Activated B cell treated with CpG ODN at 0.5 μM for 24 hours (primary cell): ENCODE measurements at regions not wholly inside any gene's neighbourhood (a gene's known extent, or its start where the extent isn't known, plus 50 kb on each side); places are given as distances from the start of the nearest gene placed in this dataset.

Experiments used
- ATAC-seq: fragments of 200-7000 bp; cut with Tn5 transposase; one replicate; pipeline ENCODE4 v1.10.0; 2021; ENCODE audit warnings: low read depth, mild to moderate bottlenecking, moderate library complexity
- CTCF ChIA-PET: fragments of 350-600 bp; sonication (Branson Sonifier 250); formaldehyde crosslinking; loops from one replicate; lab custom pipeline; 2021; ENCODE audit warnings: antibody characterized with exemption; lab: Charles Lee
- POLR2A ChIA-PET: fragments of 350-600 bp; sonication (Branson Sonifier 250); formaldehyde crosslinking; loops from one replicate; lab custom pipeline; 2021; ENCODE audit warnings: antibody characterized with exemption; lab: Charles Lee
- DNase-seq: peaks from one replicate; pipeline ENCODE4 v3.0.0; 2022
- H3K27ac Mint-ChIP-seq: one replicate; pipeline ENCODE4 v1.8.0; 2020; ENCODE audit warnings: mixed read lengths
- H3K27me3 Mint-ChIP-seq: one replicate; pipeline ENCODE4 v1.8.0; 2021; ENCODE audit warnings: mixed read lengths
- H3K36me3 Mint-ChIP-seq: one replicate; pipeline ENCODE4 v1.8.0; 2021; ENCODE audit warnings: low read depth, mixed read lengths
- H3K4me1 Mint-ChIP-seq: one replicate; pipeline ENCODE4 v1.8.0; 2021; ENCODE audit warnings: mixed read lengths
- H3K4me3 Mint-ChIP-seq: one replicate; pipeline ENCODE4 v1.8.0; 2020; ENCODE audit warnings: mild to moderate bottlenecking, mixed read lengths
- H3K9me3 Mint-ChIP-seq: one replicate; pipeline ENCODE4 v1.8.0; 2020; ENCODE audit warnings: mixed read lengths
- CTCF ChIP-seq: fragments of 200-600 bp; IDR thresholded peaks from one replicate; pipeline ENCODE4 v1.8.0; 2022; ENCODE audit warnings: antibody characterized with exemption, mild to moderate bottlenecking
- intact Hi-C: fragments of 100-400 bp; cut with micrococcal nuclease; formaldehyde crosslinking; loops from one replicate; pipeline ENCODE4 v1.15.1; 2024

- Mint-ChIP-seq H3K36me3 (no peaks in the 10 kb centered on the region), H3K9me3 (no peaks in the 10 kb centered on the region), H3K27me3 (no peaks in the 10 kb centered on the region), H3K4me3 (no peak overlapping the region), H3K4me1 (no peaks in the 10 kb centered on the region), H3K27ac (no peak overlapping the region)
- intact Hi-C loops = no loop called here
- no peak for ATAC-seq
- DNase-seq = no peak
- POLR2A ChIA-PET = no interaction called here
- CTCF ChIA-PET = no interaction called here
- TF ChIP-seq CTCF = no peak
These were observed 1102.6 kb upstream of the EPHA6 start for GRCh38 chr3:95711789-95712188.

- Mint-ChIP-seq H3K36me3 (no peaks in the 10 kb centered on the region), H3K27ac (no peak overlapping the region), H3K4me1 (no peaks in the 10 kb centered on the region), H3K27me3 (no peaks in the 10 kb centered on the region), H3K9me3 (no peaks in the 10 kb centered on the region), H3K4me3 (no peak overlapping the region)
- no peak for DNase-seq
- ChIA-PET CTCF (no interaction called here), POLR2A (no interaction called here)
- no peak for TF ChIP-seq CTCF
- intact Hi-C loops = no loop called here
- no peak for ATAC-seq
These were observed 1099.3 kb upstream of the EPHA6 start for GRCh38 chr3:95715128-95715527.

- H3K27me3 Mint-ChIP-seq = no peaks in the 10 kb centered on the region
- CTCF ChIA-PET = no interaction called here
- H3K4me1 Mint-ChIP-seq = no peaks in the 10 kb centered on the region
- no peak overlapping the region for H3K27ac Mint-ChIP-seq
- no peaks in the 10 kb centered on the region for H3K36me3 Mint-ChIP-seq
- ATAC-seq = no peak
- intact Hi-C loops = no loop called here
- no peak for TF ChIP-seq CTCF
- no peak for DNase-seq
- POLR2A ChIA-PET = no interaction called here
- H3K4me3 Mint-ChIP-seq = no peak overlapping the region
- no peaks in the 10 kb centered on the region for H3K9me3 Mint-ChIP-seq
These were observed 1097.3 kb upstream of the EPHA6 start for GRCh38 chr3:95717048-95717447.

GRCh38 chr3:95718168-95718567, 1096.2 kb upstream of the EPHA6 start:
- intact Hi-C loops = no loop called here
- Mint-ChIP-seq H3K27me3 (no peaks in the 10 kb centered on the region), H3K9me3 (no peaks in the 10 kb centered on the region), H3K4me1 (no peaks in the 10 kb centered on the region), H3K4me3 (no peak overlapping the region), H3K27ac (no peak overlapping the region), H3K36me3 (no peaks in the 10 kb centered on the region)
- ATAC-seq = no peak
- TF ChIP-seq CTCF = no peak
- ChIA-PET CTCF (no interaction called here), POLR2A (no interaction called here)
- DNase-seq = no peak

DNA sequence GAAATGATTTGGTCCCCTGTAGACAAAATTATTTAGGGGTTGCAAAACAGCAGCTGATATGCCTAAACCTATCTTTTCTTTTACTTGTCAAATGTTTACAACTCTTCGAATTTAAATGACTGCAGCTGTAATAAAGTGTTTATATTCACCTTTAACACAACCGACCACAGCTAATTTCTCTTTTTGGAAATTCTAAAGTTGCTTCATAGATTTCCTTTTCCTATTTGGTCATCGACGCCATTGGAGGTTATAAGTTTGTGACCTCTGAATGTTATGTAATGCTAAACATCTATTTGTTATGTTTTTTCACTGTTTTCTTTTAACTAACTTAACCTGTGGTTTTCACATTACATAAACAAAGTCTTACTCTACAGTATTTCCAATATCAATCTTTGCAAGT, 1094.9 kb upstream of the EPHA6 start:
- H3K36me3 Mint-ChIP-seq = no peaks in the 10 kb centered on the region

More for the DNA sequence above, 1094.9 kb upstream of the EPHA6 start:
- Mint-ChIP-seq H3K4me1 (no peaks in the 10 kb centered on the region), H3K27me3 (no peaks in the 10 kb centered on the region), H3K4me3 (no peak overlapping the region), H3K27ac (no peak overlapping the region), H3K9me3 (no peaks in the 10 kb centered on the region)
- TF ChIP-seq CTCF = no peak
- ChIA-PET POLR2A (no interaction called here), CTCF (no interaction called here)
- no peak for ATAC-seq
- DNase-seq = no peak
- intact Hi-C loops = no loop called here
